COLO668 (cell line): ENCODE measurements at regions not wholly inside any gene's neighbourhood (a gene's known extent, or its start where the extent isn't known, plus 50 kb on each side); places are given as distances from the start of the nearest gene placed in this dataset.
A peak's percentile ranks its signal among the peaks of the same experiment; 100 is the strongest.

Experiments used
- DNase-seq: peaks from one replicate; lab custom pipeline; 2025; ENCODE audit not compliant: unreplicated experiment; lab: John Stamatoyannopoulos, UW

GRCh38 chr11:108994887-108995286, 330.0 kb downstream of the DDX10 start:
- DNase-seq, result no peak

DNA sequence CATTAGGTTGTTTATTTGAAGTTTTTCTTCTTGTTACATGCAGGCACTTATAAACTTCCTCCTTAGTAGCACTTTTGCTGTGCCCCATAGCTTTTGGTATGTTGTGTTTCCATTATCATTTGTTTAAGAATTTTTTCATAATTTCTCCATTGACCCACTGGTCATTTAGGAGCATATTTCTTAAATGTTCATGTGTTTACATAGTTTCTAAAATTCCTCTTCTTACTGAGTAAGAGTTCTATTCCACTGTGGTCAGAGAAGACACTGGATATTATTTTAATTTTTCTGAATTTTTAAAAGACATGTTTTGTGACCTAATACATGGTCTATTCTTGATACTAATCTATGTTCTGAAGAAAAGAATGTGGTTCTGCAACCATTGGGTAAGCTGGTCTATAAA, 333.0 kb downstream of the DDX10 start:
- no peak for DNase-seq

GRCh38 chr11:109000531-109000930, 335.7 kb downstream of the DDX10 start:
- DNase-seq, result peak; percentile 26

DNA sequence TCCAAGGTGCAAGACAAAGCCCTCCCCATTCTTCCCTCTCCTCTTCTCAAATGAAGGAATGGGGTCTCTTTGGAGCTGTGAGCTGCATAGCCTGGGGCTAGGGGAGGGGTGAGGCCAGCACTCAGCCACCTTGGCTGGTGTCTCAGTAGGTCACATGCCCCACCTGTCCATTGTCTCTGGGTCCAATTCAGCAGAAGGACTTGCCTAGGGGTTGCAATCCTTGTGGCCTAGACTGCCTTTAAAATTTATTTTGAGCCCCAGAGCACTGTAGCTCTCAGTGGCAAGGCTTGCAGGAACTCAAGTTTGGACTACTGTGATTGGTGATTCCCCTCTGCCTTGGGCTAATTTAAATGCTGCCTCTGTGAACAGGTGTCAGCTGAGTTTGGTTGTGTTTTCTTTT, 336.7 kb downstream of the DDX10 start:
- DNase-seq, result no peak

- no peak for DNase-seq
These were observed 348.1 kb downstream of the DDX10 start for GRCh38 chr11:109012991-109013390.

GRCh38 chr11:109015283-109015682, 350.4 kb downstream of the DDX10 start:
- no peak for DNase-seq

GRCh38 chr11:109016724-109017123, 351.9 kb downstream of the DDX10 start:
- DNase-seq, result no peak

DNA sequence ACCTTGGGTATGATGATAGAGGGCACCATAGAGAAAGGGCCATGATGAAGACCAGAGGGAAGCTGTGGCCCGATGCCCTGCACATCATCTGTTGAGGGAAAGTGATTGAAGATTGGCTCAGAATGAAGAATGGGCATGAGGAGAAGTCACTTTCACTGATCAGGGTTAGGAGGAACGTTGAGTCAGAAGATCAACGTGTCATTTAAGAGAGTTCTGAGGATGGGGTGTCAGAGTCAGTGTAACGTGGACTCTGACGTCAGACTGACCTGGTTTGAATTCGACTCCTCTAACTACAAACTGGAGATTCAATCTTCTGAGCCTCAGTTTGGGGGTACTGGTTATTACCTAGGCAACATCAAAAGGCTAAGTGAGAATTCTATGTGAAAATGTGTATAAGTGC, 352.6 kb downstream of the DDX10 start:
- no peak for DNase-seq

GRCh38 chr11:109018639-109019038, 353.8 kb downstream of the DDX10 start:
- no peak for DNase-seq

GRCh38 chr11:109019342-109019936, 354.6 kb downstream of the DDX10 start:
- DNase-seq, result no peak

- DNase-seq, result no peak
These were observed 358.2 kb downstream of the DDX10 start for GRCh38 chr11:109023036-109023435.

DNA sequence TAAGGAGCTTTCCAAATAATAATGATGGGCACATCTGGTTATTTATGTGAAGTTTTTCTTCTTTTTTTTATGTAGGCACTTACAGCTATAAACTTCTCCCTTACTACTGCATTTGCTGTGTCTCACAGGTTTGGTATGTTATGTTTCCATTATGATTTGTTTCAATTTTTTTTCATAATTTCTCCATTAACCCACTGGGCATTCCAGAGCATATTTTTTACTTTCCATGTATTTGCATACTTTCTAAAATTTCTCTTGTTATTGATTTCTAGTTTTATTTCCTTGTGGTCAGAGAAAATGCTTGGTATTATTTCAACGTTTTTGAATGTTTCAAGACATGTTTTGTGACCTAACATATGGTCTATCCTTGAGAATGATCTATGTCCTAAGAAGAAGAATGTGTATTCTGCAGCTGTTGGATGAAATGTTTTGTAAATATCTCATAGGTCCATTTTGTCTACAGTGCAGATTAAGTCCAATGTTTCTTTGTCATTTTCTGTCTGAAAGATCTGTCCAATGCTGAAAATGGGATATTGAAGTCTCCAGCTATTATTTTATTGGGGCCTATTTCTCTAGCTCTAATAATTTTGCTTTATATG, 362.1 kb downstream of the DDX10 start:
- DNase-seq, result no peak

DNA sequence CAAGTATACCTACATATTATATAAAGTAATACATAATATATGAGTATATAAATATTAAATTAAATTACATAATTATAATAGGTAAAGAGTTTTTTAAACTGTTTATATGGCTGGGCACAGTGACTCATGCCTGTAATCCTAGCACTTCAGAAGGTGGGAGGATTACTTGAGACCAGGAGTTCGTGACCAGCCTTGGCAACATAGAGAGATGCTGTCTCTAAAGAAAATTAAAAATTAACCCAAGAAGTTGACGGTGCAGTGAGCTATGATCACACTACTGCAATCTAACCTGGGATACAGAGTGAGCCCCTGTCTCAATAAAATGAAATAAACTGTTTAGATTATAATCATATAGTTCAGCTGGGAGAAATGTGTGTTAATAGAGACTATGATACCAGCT, 363.0 kb downstream of the DDX10 start:
- no peak for DNase-seq

GRCh38 chr11:109029927-109030326, 365.1 kb downstream of the DDX10 start:
- DNase-seq, result no peak

DNA sequence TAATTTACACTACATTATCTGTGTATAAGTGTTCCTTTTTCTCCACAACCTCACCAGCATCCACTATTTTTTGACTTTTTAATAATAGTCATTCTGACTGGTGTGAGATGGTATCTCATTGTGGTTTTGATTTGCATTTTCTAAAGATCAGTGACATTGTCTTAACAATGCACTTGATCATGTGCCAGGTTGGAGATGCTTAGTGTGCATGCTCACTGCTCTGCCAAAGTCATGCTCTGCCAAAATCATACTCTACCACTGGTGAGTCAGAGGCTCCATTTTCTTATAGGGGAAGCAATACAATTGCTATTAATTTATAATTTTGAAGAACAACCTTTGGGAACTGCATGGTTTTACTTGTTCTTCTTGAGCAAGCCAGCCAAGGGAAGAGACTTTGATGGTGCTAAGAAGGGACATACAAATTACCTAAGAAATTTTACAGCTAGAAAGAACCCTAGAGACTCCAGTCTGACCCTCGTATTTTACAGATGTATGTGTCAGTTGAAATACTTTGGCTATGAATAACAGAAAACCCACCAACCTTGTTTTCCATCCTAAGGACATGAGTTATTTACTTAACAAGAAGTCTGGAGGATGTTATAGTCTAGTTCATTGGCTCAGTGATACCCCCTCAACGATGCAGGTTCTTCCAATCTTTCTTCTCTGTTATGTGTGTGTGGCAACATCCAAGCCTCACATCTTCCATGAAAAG, 368.9 kb downstream of the DDX10 start:
- DNase-seq, result no peak

DNA sequence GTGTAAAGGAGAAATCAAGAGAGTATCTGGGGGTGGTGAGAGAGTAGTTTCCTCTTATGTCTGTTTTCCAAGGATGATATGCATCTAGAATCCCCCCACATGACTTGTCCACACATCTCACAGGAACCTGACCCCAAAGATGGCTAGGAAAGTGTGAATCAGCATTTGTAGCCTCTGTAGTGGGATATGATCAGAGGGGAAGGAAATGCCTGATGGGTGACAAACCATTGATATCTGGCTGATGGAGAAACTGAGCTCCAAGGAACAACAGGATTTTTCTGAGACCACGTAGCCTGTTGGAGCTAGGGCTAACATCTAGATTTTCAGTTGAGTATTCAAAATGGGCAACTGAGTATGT, 369.4 kb downstream of the DDX10 start:
- no peak for DNase-seq

GRCh38 chr11:109035284-109035683, 370.4 kb downstream of the DDX10 start:
- no peak for DNase-seq

GRCh38 chr11:109036011-109036410, 371.1 kb downstream of the DDX10 start:
- no peak for DNase-seq

- DNase-seq, result no peak
These were observed 373.2 kb downstream of the DDX10 start for GRCh38 chr11:109037856-109038780.

GRCh38 chr11:109039611-109040010, 374.7 kb downstream of the DDX10 start:
- DNase-seq, result no peak

DNA sequence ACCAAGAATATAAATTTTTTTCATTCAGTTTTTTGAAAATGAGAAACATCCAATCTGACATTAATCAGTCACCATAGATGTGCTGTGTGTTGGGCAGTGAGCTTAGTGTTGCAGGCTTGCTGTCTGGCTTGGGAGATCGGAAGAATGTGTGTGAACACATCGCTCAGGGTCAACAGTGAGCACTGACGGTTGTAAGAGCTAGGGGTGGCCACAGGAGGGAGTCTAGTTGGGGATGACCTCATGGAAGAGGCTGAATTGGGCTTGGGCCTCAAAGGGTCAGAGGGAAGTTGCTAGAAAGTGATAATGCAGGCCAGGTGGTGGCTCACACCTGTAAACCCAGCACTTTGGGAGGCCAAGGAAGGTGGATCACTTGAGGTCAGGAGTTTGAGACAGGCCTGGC, 375.4 kb downstream of the DDX10 start:
- DNase-seq, result peak; percentile 8

- DNase-seq, result no peak
These were observed 377.0 kb downstream of the DDX10 start for GRCh38 chr11:109041876-109042275.
